ENCODE measurements at regions not wholly inside any gene's neighbourhood (a gene's known extent, or its start where the extent isn't known, plus 50 kb on each side); places are given as distances from the start of the nearest gene placed in this dataset.

DNA sequence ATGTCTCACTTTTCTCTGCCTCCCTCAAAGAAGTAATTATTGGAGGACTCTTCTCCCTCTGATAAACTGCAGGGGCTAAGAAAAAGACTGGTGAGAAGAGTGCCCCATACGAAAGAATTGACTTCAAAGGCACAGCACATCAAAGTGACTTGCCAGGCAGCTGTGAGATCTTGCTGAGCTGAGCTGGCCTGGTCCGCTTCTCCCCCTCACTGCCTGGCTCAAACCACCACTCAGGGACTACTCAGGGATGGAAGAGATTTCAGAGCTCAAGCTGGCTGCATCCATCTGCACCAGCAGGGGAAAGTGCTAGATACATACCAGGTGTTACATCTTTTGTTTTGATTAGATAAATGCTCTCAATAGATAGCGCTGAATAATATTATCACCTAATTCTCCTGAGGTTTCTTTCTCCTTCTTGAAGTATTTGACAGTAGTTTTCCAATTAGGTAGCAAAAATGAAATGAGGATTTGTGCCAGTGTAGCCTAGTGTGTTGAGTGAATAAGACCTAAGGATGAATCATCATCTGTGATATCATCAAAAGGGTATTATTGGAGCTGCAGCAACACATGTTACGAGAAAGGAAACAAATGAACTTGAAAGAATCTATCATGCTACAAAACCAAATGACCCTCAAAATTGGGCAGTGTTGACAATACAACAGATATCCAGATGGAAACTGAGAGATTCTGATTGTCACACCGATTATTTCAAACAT, 379.8 kb downstream of the TBC1D4 start:
- no peak for FAIRE-seq
- H3K4me3 ChIP-seq, result no peak overlapping the region
- ChIA-PET CTCF (ENCODE audit: low intra/inter-chr PET ratio) (no interaction called here), POLR2A (interaction anchor here (0.6 kb wide), 1 partner anchor 10 kb away, joined by 4 read pairs; no protein-coding TSS in a partner anchor)
- H3K9me3 ChIP-seq (replicated peaks; ENCODE audit: control insufficient read depth, insufficient read depth, low read depth, low read length), result no peaks in the 10 kb centered on the region
- no peak overlapping the region for H2AFZ ChIP-seq (ENCODE audit: low read depth, low read length)
- H3K9ac ChIP-seq (ENCODE audit: insufficient read depth in 1 of 2, low read depth in 2 of 2, low read length in 2 of 2), result no peak overlapping the region
- no peaks in the 10 kb centered on the region for H3K4me1 ChIP-seq (replicated peaks in 1 of 2; ENCODE audit: control insufficient read depth in 2 of 2, insufficient read depth in 2 of 2, low read length in 2 of 2)
- H3K36me3 ChIP-seq (ENCODE audit: control insufficient read depth, insufficient read depth, low read length), result no peaks in the 10 kb centered on the region
- no peaks in the 10 kb centered on the region for H4K20me1 ChIP-seq (replicated peaks; ENCODE audit: control insufficient read depth, insufficient read depth, low read length)
- no peak for ATAC-seq
- 0% methylated on average over 5 of the region's 5 CpGs for WGBS (ENCODE audit: insufficient coverage, low coverage, missing lambda C conversion rate)
- no peaks in the 10 kb centered on the region for H3K27me3 ChIP-seq (ENCODE audit: control insufficient read depth in 2 of 2, insufficient read depth in 2 of 2, low read length in 2 of 2)
- intact Hi-C loops (cut with micrococcal nuclease), result no loop called here
- BruUV-seq (replicated peaks), result no TSS peak
- H3K4me2 ChIP-seq (ENCODE audit: insufficient read depth, low read length), result no peak overlapping the region
- H3K27ac ChIP-seq (ENCODE audit: extremely low read depth, low read depth, low read length), result no peak overlapping the region
- no peak for DNase-seq (ENCODE audit: extremely low read depth in 1 of 4, low spot score in 3 of 4)
- in situ Hi-C loops (cut with MboI), result no loop called here
- no peaks in the 10 kb centered on the region for H3K79me2 ChIP-seq (ENCODE audit: control insufficient read depth, insufficient read depth, low read length)
- H3K9me1 ChIP-seq (ENCODE audit: control insufficient read depth, insufficient read depth, low read length), result no peaks in the 10 kb centered on the region
- TF ChIP-seq, protein P1, sequence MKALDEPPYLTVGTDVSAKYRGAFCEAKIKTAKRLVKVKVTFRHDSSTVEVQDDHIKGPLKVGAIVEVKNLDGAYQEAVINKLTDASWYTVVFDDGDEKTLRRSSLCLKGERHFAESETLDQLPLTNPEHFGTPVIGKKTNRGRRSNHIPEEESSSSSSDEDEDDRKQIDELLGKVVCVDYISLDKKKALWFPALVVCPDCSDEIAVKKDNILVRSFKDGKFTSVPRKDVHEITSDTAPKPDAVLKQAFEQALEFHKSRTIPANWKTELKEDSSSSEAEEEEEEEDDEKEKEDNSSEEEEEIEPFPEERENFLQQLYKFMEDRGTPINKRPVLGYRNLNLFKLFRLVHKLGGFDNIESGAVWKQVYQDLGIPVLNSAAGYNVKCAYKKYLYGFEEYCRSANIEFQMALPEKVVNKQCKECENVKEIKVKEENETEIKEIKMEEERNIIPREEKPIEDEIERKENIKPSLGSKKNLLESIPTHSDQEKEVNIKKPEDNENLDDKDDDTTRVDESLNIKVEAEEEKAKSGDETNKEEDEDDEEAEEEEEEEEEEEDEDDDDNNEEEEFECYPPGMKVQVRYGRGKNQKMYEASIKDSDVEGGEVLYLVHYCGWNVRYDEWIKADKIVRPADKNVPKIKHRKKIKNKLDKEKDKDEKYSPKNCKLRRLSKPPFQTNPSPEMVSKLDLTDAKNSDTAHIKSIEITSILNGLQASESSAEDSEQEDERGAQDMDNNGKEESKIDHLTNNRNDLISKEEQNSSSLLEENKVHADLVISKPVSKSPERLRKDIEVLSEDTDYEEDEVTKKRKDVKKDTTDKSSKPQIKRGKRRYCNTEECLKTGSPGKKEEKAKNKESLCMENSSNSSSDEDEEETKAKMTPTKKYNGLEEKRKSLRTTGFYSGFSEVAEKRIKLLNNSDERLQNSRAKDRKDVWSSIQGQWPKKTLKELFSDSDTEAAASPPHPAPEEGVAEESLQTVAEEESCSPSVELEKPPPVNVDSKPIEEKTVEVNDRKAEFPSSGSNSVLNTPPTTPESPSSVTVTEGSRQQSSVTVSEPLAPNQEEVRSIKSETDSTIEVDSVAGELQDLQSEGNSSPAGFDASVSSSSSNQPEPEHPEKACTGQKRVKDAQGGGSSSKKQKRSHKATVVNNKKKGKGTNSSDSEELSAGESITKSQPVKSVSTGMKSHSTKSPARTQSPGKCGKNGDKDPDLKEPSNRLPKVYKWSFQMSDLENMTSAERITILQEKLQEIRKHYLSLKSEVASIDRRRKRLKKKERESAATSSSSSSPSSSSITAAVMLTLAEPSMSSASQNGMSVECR (CRISPR knock-in tag; IDR thresholded peaks at IDR 0.05), result no peak
- TF ChIP-seq LARP7 (IDR thresholded peaks at IDR 0.05) (no peak), FUS (optimal IDR thresholded peaks at IDR 0.05; ENCODE audit: low read depth, low read length) (no peak), ZFPM2 (CRISPR knock-in tag; IDR thresholded peaks at IDR 0.05) (no peak), PML (IDR thresholded peaks at IDR 0.05; ENCODE audit: low read length) (no peak), FOS (IDR thresholded peaks at IDR 0.05; ENCODE audit: extremely low read depth, insufficient read length) (no peak), RB1 (IDR thresholded peaks at IDR 0.05; ENCODE audit: low read depth) (no peak), FOXA3 (CRISPR knock-in tag; conservative IDR thresholded peaks at IDR 0.05 in 1 of 2, IDR thresholded peaks at IDR 0.05 in 1 of 2) (no peak)
- TF ChIP-seq, protein P2, sequence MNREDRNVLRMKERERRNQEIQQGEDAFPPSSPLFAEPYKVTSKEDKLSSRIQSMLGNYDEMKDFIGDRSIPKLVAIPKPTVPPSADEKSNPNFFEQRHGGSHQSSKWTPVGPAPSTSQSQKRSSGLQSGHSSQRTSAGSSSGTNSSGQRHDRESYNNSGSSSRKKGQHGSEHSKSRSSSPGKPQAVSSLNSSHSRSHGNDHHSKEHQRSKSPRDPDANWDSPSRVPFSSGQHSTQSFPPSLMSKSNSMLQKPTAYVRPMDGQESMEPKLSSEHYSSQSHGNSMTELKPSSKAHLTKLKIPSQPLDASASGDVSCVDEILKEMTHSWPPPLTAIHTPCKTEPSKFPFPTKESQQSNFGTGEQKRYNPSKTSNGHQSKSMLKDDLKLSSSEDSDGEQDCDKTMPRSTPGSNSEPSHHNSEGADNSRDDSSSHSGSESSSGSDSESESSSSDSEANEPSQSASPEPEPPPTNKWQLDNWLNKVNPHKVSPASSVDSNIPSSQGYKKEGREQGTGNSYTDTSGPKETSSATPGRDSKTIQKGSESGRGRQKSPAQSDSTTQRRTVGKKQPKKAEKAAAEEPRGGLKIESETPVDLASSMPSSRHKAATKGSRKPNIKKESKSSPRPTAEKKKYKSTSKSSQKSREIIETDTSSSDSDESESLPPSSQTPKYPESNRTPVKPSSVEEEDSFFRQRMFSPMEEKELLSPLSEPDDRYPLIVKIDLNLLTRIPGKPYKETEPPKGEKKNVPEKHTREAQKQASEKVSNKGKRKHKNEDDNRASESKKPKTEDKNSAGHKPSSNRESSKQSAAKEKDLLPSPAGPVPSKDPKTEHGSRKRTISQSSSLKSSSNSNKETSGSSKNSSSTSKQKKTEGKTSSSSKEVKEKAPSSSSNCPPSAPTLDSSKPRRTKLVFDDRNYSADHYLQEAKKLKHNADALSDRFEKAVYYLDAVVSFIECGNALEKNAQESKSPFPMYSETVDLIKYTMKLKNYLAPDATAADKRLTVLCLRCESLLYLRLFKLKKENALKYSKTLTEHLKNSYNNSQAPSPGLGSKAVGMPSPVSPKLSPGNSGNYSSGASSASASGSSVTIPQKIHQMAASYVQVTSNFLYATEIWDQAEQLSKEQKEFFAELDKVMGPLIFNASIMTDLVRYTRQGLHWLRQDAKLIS (CRISPR knock-in tag; IDR thresholded peaks at IDR 0.05), result no peak
- TF ChIP-seq, protein P3, sequence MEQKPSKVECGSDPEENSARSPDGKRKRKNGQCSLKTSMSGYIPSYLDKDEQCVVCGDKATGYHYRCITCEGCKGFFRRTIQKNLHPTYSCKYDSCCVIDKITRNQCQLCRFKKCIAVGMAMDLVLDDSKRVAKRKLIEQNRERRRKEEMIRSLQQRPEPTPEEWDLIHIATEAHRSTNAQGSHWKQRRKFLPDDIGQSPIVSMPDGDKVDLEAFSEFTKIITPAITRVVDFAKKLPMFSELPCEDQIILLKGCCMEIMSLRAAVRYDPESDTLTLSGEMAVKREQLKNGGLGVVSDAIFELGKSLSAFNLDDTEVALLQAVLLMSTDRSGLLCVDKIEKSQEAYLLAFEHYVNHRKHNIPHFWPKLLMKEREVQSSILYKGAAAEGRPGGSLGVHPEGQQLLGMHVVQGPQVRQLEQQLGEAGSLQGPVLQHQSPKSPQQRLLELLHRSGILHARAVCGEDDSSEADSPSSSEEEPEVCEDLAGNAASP (IDR thresholded peaks at IDR 0.05), result no peak
- TF ChIP-seq, protein P4, sequence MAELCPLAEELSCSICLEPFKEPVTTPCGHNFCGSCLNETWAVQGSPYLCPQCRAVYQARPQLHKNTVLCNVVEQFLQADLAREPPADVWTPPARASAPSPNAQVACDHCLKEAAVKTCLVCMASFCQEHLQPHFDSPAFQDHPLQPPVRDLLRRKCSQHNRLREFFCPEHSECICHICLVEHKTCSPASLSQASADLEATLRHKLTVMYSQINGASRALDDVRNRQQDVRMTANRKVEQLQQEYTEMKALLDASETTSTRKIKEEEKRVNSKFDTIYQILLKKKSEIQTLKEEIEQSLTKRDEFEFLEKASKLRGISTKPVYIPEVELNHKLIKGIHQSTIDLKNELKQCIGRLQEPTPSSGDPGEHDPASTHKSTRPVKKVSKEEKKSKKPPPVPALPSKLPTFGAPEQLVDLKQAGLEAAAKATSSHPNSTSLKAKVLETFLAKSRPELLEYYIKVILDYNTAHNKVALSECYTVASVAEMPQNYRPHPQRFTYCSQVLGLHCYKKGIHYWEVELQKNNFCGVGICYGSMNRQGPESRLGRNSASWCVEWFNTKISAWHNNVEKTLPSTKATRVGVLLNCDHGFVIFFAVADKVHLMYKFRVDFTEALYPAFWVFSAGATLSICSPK (IDR thresholded peaks at IDR 0.05; ENCODE audit: borderline replicate concordance), result no peak

All from K562 (cell line).